ENCODE measurements at regions not wholly inside any gene's neighbourhood (a gene's known extent, or its start where the extent isn't known, plus 50 kb on each side); places are given as distances from the start of the nearest gene placed in this dataset.
"Not testable (repeated sequence)": the region's sequence is repeated elsewhere in the genome, so short reads cannot be mapped to it uniquely, and the experiment has no call there.

DNA sequence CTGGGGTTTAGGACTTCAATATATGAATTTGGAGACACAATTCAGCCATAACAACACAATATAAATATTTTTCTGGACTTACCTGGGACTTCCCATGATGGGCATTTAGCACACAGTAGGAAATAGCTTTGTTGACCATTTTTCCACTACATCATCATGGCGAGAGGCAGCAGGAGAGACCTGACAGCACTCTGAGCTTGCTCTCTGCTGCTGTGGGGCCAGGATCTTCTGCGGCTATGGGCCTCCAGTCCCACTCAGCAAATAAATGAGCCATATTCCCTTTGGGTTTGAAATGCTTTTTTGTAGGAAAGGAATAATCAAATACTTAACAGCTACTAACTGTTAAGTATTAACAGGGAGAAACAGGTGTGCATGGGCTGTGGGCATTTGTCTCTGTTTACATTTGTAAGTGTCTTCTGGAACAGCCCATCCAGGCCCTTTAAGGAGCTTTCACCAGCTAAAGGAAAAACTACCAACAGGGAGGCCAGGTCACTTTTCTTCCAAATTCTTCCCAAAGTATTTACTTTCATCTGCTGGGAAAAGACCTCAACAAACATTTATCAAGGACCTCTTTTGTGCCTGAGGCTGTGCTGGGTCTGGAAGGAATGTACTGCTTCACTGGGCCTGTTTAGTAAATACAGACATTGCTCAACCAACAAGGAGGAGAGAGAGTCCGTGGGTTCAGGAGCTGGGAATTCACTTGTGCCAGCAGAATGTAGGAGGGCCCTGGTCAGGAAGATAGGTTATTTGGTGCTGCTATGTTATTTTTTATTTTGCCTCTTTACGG is 133.2 kb downstream of the LRIG2 start:
- peak in 1 of 2 experiments; percentile 35 for DNase-seq (ENCODE audit: low read depth in 1 of 2, low spot score in 1 of 2)
- TF ChIP-seq SREBF2 (IDR thresholded peaks at IDR 0.05): no peak
- TF ChIP-seq, protein P1, sequence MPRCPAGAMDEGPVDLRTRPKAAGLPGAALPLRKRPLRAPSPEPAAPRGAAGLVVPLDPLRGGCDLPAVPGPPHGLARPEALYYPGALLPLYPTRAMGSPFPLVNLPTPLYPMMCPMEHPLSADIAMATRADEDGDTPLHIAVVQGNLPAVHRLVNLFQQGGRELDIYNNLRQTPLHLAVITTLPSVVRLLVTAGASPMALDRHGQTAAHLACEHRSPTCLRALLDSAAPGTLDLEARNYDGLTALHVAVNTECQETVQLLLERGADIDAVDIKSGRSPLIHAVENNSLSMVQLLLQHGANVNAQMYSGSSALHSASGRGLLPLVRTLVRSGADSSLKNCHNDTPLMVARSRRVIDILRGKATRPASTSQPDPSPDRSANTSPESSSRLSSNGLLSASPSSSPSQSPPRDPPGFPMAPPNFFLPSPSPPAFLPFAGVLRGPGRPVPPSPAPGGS (IDR thresholded peaks at IDR 0.05): no peak
- TF ChIP-seq FOSB (CRISPR knock-in tag; IDR thresholded peaks at IDR 0.05): no peak
- TF ChIP-seq BHLHE40 (IDR thresholded peaks at IDR 0.05; ENCODE audit: low read depth, low read length): no peak
- TF ChIP-seq, protein P2, sequence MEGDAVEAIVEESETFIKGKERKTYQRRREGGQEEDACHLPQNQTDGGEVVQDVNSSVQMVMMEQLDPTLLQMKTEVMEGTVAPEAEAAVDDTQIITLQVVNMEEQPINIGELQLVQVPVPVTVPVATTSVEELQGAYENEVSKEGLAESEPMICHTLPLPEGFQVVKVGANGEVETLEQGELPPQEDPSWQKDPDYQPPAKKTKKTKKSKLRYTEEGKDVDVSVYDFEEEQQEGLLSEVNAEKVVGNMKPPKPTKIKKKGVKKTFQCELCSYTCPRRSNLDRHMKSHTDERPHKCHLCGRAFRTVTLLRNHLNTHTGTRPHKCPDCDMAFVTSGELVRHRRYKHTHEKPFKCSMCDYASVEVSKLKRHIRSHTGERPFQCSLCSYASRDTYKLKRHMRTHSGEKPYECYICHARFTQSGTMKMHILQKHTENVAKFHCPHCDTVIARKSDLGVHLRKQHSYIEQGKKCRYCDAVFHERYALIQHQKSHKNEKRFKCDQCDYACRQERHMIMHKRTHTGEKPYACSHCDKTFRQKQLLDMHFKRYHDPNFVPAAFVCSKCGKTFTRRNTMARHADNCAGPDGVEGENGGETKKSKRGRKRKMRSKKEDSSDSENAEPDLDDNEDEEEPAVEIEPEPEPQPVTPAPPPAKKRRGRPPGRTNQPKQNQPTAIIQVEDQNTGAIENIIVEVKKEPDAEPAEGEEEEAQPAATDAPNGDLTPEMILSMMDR (IDR thresholded peaks at IDR 0.05): no peak
- no peak for TF ChIP-seq RARB (CRISPR knock-in tag; IDR thresholded peaks at IDR 0.05)
- TF ChIP-seq, protein P3, sequence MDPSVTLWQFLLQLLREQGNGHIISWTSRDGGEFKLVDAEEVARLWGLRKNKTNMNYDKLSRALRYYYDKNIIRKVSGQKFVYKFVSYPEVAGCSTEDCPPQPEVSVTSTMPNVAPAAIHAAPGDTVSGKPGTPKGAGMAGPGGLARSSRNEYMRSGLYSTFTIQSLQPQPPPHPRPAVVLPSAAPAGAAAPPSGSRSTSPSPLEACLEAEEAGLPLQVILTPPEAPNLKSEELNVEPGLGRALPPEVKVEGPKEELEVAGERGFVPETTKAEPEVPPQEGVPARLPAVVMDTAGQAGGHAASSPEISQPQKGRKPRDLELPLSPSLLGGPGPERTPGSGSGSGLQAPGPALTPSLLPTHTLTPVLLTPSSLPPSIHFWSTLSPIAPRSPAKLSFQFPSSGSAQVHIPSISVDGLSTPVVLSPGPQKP (IDR thresholded peaks at IDR 0.05; ENCODE audit: low read depth, low read length): no peak
- TF ChIP-seq KDM1A (IDR thresholded peaks at IDR 0.05; ENCODE audit: low read depth): no peak
- TF ChIP-seq POLR2AphosphoS2 (conservative IDR thresholded peaks at IDR 0.05; ENCODE audit: low read length): no peak
- TF ChIP-seq, protein P4, sequence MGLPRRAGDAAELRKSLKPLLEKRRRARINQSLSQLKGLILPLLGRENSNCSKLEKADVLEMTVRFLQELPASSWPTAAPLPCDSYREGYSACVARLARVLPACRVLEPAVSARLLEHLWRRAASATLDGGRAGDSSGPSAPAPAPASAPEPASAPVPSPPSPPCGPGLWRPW (IDR thresholded peaks at IDR 0.05): no peak
- no peak for TF ChIP-seq JUNB (IDR thresholded peaks at IDR 0.05)
- no peak for TF ChIP-seq ZFP36 (IDR thresholded peaks at IDR 0.05; ENCODE audit: borderline replicate concordance, partially characterized antibody)
- Histone ChIP-seq H3K27ac (no peak overlapping the region), H3K4me2 (peak overlapping the region; percentile 16; the same call in 1 of the 3 replicates), H3K9me3 (no peaks in the 10 kb centered on the region; the same call in 2 of the 3 replicates), H3K4me1 (no peaks in the 10 kb centered on the region), H3K4me3 (no peak overlapping the region)
- CTCF ChIA-PET: no interaction called here
- WGBS (ENCODE audit: missing lambda C conversion rate): 61% methylated on average over 4 of the region's 4 CpGs
- FAIRE-seq: no peak
- POLR2A ChIA-PET: no interaction called here
- no peak for ATAC-seq

DNA sequence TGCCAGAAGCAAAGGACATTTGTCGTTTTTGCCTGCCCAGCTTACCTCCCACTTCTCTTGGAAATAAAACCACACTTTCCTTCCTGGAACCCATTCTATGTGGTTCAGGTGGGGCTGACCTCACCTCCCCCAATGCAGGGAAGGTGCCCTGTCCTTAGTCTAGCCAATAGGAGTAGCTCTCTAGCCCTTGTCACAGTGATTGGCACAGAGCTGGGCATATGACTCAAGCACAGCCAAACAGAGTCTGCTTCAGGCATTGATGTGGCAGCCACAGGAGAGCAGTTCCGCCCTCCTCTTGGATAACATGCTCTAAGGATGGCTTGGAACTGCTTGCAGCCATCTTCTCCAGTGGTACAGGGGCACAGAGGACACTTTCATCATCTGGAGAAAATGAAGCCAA is 134.0 kb downstream of the LRIG2 start:
- DNase-seq (ENCODE audit: low read depth in 1 of 2, low spot score in 1 of 2) (peak in 1 of 2 experiments; percentile 14), ATAC-seq (peak in 1 of 2 experiments; percentile 63; a peak in 3 of 6 replicates), FAIRE-seq (no peak)
- TF ChIP-seq RCOR1 (IDR thresholded peaks at IDR 0.05; ENCODE audit: low read depth, low read length): no peak
- TF ChIP-seq, protein P5, sequence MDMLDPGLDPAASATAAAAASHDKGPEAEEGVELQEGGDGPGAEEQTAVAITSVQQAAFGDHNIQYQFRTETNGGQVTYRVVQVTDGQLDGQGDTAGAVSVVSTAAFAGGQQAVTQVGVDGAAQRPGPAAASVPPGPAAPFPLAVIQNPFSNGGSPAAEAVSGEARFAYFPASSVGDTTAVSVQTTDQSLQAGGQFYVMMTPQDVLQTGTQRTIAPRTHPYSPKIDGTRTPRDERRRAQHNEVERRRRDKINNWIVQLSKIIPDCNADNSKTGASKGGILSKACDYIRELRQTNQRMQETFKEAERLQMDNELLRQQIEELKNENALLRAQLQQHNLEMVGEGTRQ (IDR thresholded peaks at IDR 0.05): no peak
- TF ChIP-seq HOXB13 (CRISPR knock-in tag; IDR thresholded peaks at IDR 0.05; ENCODE audit: low read depth): no peak
- no peak for TF ChIP-seq RARB (CRISPR knock-in tag; IDR thresholded peaks at IDR 0.05)
- TF ChIP-seq POLR2A (IDR thresholded peaks at IDR 0.05; ENCODE audit: low read length): no peak
- Histone ChIP-seq H3K4me1 (no peaks in the 10 kb centered on the region), H3K9me3 (no peaks in the 10 kb centered on the region; the same call in 2 of the 3 replicates), H3K27ac (no peak overlapping the region), H3K4me3 (no peak overlapping the region), H3K4me2 (no peak overlapping the region)
- ChIA-PET POLR2A (no interaction called here), CTCF (no interaction called here)
- WGBS (ENCODE audit: missing lambda C conversion rate): 43% methylated on average over 2 of the region's 2 CpGs

DNA sequence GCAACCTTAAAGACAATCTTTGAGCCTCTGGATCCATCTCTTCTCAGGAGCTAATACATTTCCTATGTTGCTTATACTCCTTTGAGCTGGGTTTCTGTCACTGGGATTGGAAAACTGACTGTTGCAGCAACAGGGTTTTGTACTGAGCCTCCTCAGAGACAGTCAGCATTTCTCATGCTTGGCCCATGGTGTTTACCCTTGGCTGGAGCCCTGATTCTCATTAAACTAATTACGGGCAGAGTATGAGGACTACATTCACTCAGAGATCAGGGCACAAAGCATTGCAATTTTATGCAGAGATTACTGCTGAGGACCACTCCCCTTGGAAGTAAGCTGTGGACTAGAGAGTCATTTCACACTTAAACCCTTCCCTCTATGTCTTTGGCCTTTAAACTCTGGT is 134.5 kb downstream of the LRIG2 start:
- ChIA-PET CTCF (no interaction called here), POLR2A (no interaction called here)
- FAIRE-seq (no peak), DNase-seq (ENCODE audit: low read depth in 1 of 2, low spot score in 1 of 2) (no peak), ATAC-seq (no peak)
- Histone ChIP-seq H3K9me3 (no peaks in the 10 kb centered on the region; the same call in 2 of the 3 replicates), H3K27ac (no peak overlapping the region), H3K4me3 (no peak overlapping the region), H3K4me2 (no peak overlapping the region), H3K4me1 (no peaks in the 10 kb centered on the region)
- WGBS (ENCODE audit: missing lambda C conversion rate): 75% methylated on average over 1 of the region's 1 CpG
- no peak for TF ChIP-seq FOSB (CRISPR knock-in tag; IDR thresholded peaks at IDR 0.05)
- TF ChIP-seq GATA3 (IDR thresholded peaks at IDR 0.05; ENCODE audit: borderline replicate concordance): no peak

DNA sequence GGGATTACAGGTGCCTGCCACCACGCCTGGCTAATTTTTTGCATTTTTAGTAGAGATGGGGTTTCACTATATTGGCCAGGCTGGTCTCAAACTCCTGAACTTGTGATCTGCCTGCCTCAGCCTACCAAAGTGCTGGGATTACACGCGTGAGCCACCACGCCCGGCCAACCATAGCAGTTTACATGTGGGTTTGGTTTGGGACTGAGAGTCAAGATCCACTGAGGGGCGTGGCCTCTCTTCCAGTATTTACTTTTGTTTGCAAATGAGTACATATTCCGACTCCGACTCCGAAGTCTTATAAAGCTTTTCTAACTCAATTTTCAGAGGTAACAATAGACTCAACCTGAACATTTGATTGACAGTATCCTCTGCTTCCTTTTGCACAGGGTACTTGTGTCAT is 135.4 kb downstream of the LRIG2 start:
- H3K4me3 ChIP-seq; H3K9me3 ChIP-seq; POLR2A ChIA-PET; H3K4me2 ChIP-seq; DNase-seq (ENCODE audit: low read depth in 1 of 2, low spot score in 1 of 2); ATAC-seq; H3K27ac ChIP-seq; H3K4me1 ChIP-seq; FAIRE-seq: not testable (repeated sequence)
- CTCF ChIA-PET: interaction anchor here (1.1 kb wide), 1 partner anchor 68 kb away, joined by 3 read pairs; no protein-coding TSS in a partner anchor
- 88% methylated on average over 9 of the region's 9 CpGs for WGBS (ENCODE audit: missing lambda C conversion rate)
